T-cell (primary cell): ENCODE measurements at regions not wholly inside any gene's neighbourhood (a gene's known extent, or its start where the extent isn't known, plus 50 kb on each side); places are given as distances from the start of the nearest gene placed in this dataset.
"Not testable (repeated sequence)": the region's sequence is repeated elsewhere in the genome, so short reads cannot be mapped to it uniquely, and the experiment has no call there.

ENCODE experiments used
- ATAC-seq, 4 experiments: fragments of 200-7000 bp in 3 of 4; fragments of 150-1000 bp in 1 of 4; cut with Tn5 transposase; replicated peaks in 1 of 4; 1 replicate in 3 of 4; 2 replicates in 1 of 4; pipeline ENCODE4 v1.10.0; 2021; ENCODE audit warnings: moderate library complexity in 3 of 4, mild to moderate bottlenecking in 2 of 4, moderate number of reproducible peaks in 1 of 4
- CTCF ChIA-PET, 2 donors: fragments of 300-600 bp; sonication (Branson Sonifier 250); formaldehyde crosslinking; loops; one replicate each; lab custom pipeline; 2022; ENCODE audit warnings: antibody characterized with exemption in 2 of 2; lab: Charles Lee
- POLR2A ChIA-PET, 2 donors: fragments of 300-600 bp; sonication (Branson Sonifier 250); formaldehyde crosslinking; loops; one replicate each; lab custom pipeline; 2022; ENCODE audit warnings: antibody characterized with exemption in 2 of 2; lab: Charles Lee
- DNase-seq, 35 experiments: peaks; one replicate each; pipeline versions ENCODE4 v3.0.0 to v3.0.0-alpha.2; 2013 to 2023
- H3K27ac ChIP-seq: one replicate; pipeline ENCODE4 v1.5.1; 2013; ENCODE audit warnings: low read length
- H3K27me3 ChIP-seq, 2 experiments: replicated peaks in 1 of 2; 1 replicate in 1 of 2; 2 replicates in 1 of 2; pipeline versions ENCODE4 v1.6.1 to v1.7.0; 2013; ENCODE audit warnings: low read length in 1 of 2, mixed read lengths in 1 of 2; ENCODE audit not compliant: control insufficient read depth in 2 of 2, insufficient read depth in 2 of 2; ENCODE audit errors: extremely low read depth in 1 of 2
- H3K36me3 ChIP-seq, 2 donors: 1 replicate in 1 of 2; 2 replicates in 1 of 2; pipeline versions ENCODE4 v1.6.1 to v1.7.0; 2013; ENCODE audit warnings: low read length in 1 of 2; ENCODE audit not compliant: control insufficient read depth in 2 of 2, insufficient read depth in 1 of 2; ENCODE audit errors: extremely low read depth in 1 of 2
- H3K4me1 ChIP-seq, 2 experiments: 1 replicate in 1 of 2; 2 replicates in 1 of 2; pipeline versions ENCODE4 v1.6.1 to v1.7.0; 2013; ENCODE audit warnings: low read length in 2 of 2, mixed read lengths in 1 of 2; ENCODE audit not compliant: insufficient read depth in 2 of 2, control insufficient read depth in 1 of 2; ENCODE audit errors: extremely low read depth in 1 of 2
- H3K4me3 ChIP-seq, 2 donors: 1 replicate in 1 of 2; 2 replicates in 1 of 2; pipeline versions ENCODE4 v1.5.1 to v1.7.0; 2013; ENCODE audit warnings: mild to moderate bottlenecking in 2 of 2, low read length in 1 of 2, moderate library complexity in 1 of 2; ENCODE audit not compliant: control insufficient read depth in 1 of 2; ENCODE audit errors: extremely low read depth in 1 of 2
- H3K9me3 ChIP-seq: 2 replicates; pipeline ENCODE4 v1.7.0; 2013
- H3K27ac Mint-ChIP-seq, 2 donors: one replicate each; pipeline ENCODE4 v1.8.0; 2020 to 2021; ENCODE audit warnings: mild to moderate bottlenecking in 2 of 2, mixed read lengths in 2 of 2
- H3K27me3 Mint-ChIP-seq, 2 donors: one replicate each; pipeline ENCODE4 v1.8.0; 2021 to 2022; ENCODE audit warnings: mixed read lengths in 2 of 2
- H3K36me3 Mint-ChIP-seq: one replicate; pipeline ENCODE4 v1.8.0; 2021; ENCODE audit warnings: mixed read lengths
- H3K4me1 Mint-ChIP-seq, 3 donors: one replicate each; pipeline ENCODE4 v1.8.0; 2020 to 2022; ENCODE audit warnings: mixed read lengths in 3 of 3, mild to moderate bottlenecking in 1 of 3
- H3K4me3 Mint-ChIP-seq, 3 donors: one replicate each; pipeline ENCODE4 v1.8.0; 2020 to 2022; ENCODE audit warnings: mild to moderate bottlenecking in 3 of 3, mixed read lengths in 3 of 3, moderate library complexity in 3 of 3
- H3K9me3 Mint-ChIP-seq, 3 donors: one replicate each; pipeline ENCODE4 v1.8.0; 2020 to 2022; ENCODE audit warnings: mixed read lengths in 3 of 3
- WGBS: methylation state at CpG from one replicate; pipeline ENCODE4 v1.1.5; 2013; ENCODE audit warnings: missing lambda C conversion rate; ENCODE audit not compliant: insufficient coverage; 5-methylcytosine and 5-hydroxymethylcytosine counted together

DNA sequence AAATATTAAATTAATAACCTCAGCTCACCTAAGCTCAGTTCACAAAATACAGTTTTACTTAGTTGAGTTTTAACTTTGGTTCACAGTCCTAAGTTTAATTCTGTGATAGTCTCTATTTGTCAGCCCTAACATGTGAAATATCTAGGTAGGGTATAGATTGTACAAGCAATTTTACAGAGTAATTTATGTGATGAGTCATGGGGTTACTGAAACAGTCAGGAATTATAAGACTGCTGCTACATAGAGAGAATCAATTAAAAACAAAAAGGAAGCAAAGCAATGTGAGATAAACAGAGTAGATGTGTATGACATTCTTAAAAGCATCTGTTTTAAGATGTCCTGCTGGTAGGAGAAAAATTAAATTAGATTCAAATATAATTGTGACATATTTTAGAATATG lies 1018.2 kb upstream of the KCND2 start:
- no peak overlapping the region for H3K27ac ChIP-seq
- Mint-ChIP-seq H3K27me3 (no peaks in the 10 kb centered on the region), H3K4me1 (no peaks in the 10 kb centered on the region), H3K27ac (no peak overlapping the region), H3K4me3 (no peak overlapping the region), H3K9me3 (peaks cover 0 to 4% (median 3%) of the 10 kb centered on the region in 3 donors), H3K36me3 (no peaks in the 10 kb centered on the region)
- no peaks in the 10 kb centered on the region for H3K36me3 ChIP-seq
- no peaks in the 10 kb centered on the region for H3K27me3 ChIP-seq
- ChIA-PET CTCF (no interaction called here), POLR2A (no interaction called here)
- DNase-seq (no peak), ATAC-seq (no peak)
- H3K4me1 ChIP-seq = no peaks in the 10 kb centered on the region
- H3K9me3 ChIP-seq = no peaks in the 10 kb centered on the region
- no peak overlapping the region for H3K4me3 ChIP-seq

DNA sequence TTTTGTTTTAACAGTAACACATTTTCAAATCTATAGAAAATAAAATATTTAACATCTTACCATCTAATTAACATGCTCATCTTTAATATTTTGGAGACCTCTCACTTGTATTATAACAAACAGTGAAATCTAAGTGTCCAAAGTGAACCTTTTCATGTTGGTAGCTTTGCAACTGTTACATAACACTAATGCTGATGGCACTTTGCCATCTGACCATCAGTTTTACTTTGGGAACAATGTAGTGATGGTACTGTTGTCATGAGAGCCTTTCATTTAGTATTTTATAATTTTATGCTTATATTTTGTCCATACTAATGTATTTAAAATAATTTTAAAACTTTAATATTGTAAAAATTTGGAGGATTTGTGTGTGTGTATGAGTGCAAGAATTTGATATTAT lies 1017.0 kb upstream of the KCND2 start:
- no peaks in the 10 kb centered on the region for H3K9me3 ChIP-seq
- H3K36me3 Mint-ChIP-seq = no peaks in the 10 kb centered on the region
- ATAC-seq = no peak
- no peak overlapping the region for H3K27ac Mint-ChIP-seq
- CTCF ChIA-PET = interaction anchor here in 1 of 2 donors (1.0 kb wide), 1 partner anchor 896 kb away, joined by 3 read pairs; no protein-coding TSS in a partner anchor
- no peak overlapping the region for H3K4me3 Mint-ChIP-seq
- no peaks in the 10 kb centered on the region for H3K27me3 ChIP-seq
- no peaks in the 10 kb centered on the region for H3K4me1 ChIP-seq
- no peak overlapping the region for H3K27ac ChIP-seq
- H3K9me3 Mint-ChIP-seq = peaks cover 0 to 4% (median 3%) of the 10 kb centered on the region in 3 donors
- H3K27me3 Mint-ChIP-seq = no peaks in the 10 kb centered on the region
- no peak for DNase-seq
- POLR2A ChIA-PET = no interaction called here
- no peaks in the 10 kb centered on the region for H3K4me1 Mint-ChIP-seq
- H3K36me3 ChIP-seq = no peaks in the 10 kb centered on the region
- H3K4me3 ChIP-seq = no peak overlapping the region

DNA sequence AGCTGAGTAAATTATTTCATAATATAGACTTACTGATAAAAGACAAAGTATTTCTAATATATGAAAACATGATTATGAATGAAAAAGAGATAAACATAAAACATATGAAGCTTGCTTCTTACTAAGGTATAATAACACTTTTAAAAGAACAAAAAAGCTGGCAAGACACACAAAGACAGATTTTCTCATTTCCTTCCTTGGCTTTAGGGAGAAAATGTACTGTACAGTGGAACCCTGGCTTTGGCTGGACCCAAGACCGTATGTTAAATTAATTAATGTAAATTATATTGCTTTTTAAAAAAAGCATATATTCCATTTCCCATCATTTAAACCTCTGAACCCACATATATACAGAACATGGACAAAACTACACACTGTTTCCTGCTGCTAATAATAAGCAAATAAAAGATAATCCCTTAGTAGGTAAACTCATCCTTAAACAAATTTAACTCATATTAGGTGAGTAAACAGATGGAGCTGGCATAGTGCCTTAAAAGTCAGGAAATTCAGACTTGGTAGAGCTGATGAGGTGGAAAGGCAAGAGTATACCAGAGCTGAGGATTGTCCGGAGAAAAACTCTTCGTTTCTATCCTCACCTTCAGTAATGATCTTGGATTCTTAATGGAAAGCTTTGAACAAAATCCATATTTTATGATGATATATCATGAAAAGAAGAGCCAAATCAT lies 1016.4 kb upstream of the KCND2 start:
- Mint-ChIP-seq H3K4me3 (no peak overlapping the region), H3K36me3 (no peaks in the 10 kb centered on the region), H3K4me1 (no peaks in the 10 kb centered on the region), H3K27ac (no peak overlapping the region), H3K27me3 (no peaks in the 10 kb centered on the region), H3K9me3 (peaks cover 0 to 4% (median 3%) of the 10 kb centered on the region in 3 donors)
- H3K4me1 ChIP-seq = no peaks in the 10 kb centered on the region
- H3K27me3 ChIP-seq = no peaks in the 10 kb centered on the region
- ATAC-seq (no peak), DNase-seq (no peak)
- no peaks in the 10 kb centered on the region for H3K36me3 ChIP-seq
- no CpG with 5 or more reads among the region's 3 CpGs for WGBS
- ChIA-PET POLR2A (no interaction called here), CTCF (interaction anchor here in 1 of 2 donors (1.0 kb wide), 1 partner anchor 897 kb away, joined by 3 read pairs; no protein-coding TSS in a partner anchor)
- no peak overlapping the region for H3K27ac ChIP-seq
- H3K9me3 ChIP-seq = no peaks in the 10 kb centered on the region
- H3K4me3 ChIP-seq = no peak overlapping the region

DNA sequence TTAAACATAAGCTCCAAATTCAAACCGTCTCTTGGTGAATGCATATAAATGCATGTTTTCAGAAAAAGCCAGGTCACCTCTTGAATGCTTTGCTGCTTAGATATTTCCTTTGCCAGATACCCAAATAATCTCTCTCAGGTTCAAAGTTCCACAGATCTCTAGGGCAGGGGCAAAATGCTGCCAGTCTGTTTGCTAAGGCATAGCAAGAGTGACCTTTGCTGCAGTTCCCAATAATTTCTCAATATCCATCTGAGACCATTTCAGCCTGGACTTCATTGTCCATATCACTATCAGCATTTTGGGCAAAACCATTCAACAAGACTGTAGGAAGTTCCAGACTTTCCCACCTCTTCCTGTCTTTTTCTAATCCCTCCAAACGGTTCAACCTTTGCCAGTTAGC lies 1006.2 kb upstream of the KCND2 start:
- H3K27me3 ChIP-seq, H3K36me3 ChIP-seq, H3K4me3 Mint-ChIP-seq, H3K4me3 ChIP-seq, DNase-seq, CTCF ChIA-PET, H3K4me1 Mint-ChIP-seq, H3K27ac Mint-ChIP-seq, H3K27ac ChIP-seq, H3K36me3 Mint-ChIP-seq, ATAC-seq, H3K9me3 ChIP-seq, H3K27me3 Mint-ChIP-seq, H3K4me1 ChIP-seq, POLR2A ChIA-PET: not testable (repeated sequence)
- WGBS = 14% methylated on average over 1 of the region's 2 CpGs
- H3K9me3 Mint-ChIP-seq = peaks cover 0 to 22% (median 8%) of the 10 kb centered on the region in 3 donors

DNA sequence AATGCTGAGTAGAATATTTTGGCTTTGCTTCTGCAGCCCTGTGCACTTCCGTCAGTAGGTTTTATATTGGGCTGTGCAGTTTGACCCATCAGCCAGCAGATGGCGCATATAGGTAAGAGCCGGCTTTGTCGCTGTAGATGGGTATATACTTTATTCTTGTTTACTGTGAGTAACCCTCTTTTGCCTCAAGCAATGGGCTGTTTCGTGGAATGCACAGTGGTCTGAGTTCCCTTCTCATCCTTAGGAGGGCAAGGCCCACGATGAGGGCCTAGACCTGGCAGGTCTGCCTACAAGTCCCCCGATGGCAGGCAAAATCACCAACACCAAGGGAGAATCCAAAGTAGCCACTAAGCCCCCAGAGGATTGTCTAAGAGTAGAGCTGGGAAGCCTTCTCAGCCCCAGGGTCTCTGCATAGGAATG lies 1002.9 kb upstream of the KCND2 start:
- Histone ChIP-seq H3K9me3 (no peaks in the 10 kb centered on the region), H3K27ac (no peak overlapping the region), H3K27me3 (no peaks in the 10 kb centered on the region), H3K4me3 (no peak overlapping the region), H3K36me3 (no peaks in the 10 kb centered on the region), H3K4me1 (no peaks in the 10 kb centered on the region)
- Mint-ChIP-seq H3K36me3 (no peaks in the 10 kb centered on the region), H3K9me3 (peaks cover 0 to 10% (median 8%) of the 10 kb centered on the region in 3 donors), H3K27ac (no peak overlapping the region), H3K4me3 (no peak overlapping the region), H3K4me1 (no peaks in the 10 kb centered on the region), H3K27me3 (no peaks in the 10 kb centered on the region)
- CTCF ChIA-PET = no interaction called here
- DNase-seq (peak in 1 of 35 experiments; percentile 5), ATAC-seq (no peak)
- 40% methylated on average over 1 of the region's 7 CpGs for WGBS
- POLR2A ChIA-PET = no interaction called here

DNA sequence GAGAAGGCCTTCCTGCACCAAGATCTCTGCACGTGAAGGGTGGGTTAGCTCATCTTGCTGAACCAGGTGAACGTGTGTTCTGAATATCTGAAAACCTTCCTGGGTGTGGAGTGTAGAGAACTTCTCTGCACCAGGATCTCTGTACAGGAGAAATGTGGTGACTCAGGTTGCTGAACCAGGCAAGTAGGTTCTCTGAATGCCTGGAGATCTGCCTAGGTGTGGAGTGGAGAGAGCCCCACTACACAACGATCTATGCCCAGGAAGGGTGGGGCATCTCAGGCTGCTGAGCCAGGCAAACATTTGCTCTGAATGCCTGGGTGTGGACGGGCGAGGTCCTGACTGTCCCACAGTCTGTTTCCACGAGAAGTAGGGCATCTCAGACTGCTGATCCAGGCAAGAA lies 1002.3 kb upstream of the KCND2 start:
- H3K4me3 ChIP-seq = no peak overlapping the region
- POLR2A ChIA-PET = no interaction called here
- no peaks in the 10 kb centered on the region for H3K27me3 Mint-ChIP-seq
- H3K27me3 ChIP-seq = no peaks in the 10 kb centered on the region
- ATAC-seq (no peak), DNase-seq (no peak)
- H3K9me3 ChIP-seq = no peaks in the 10 kb centered on the region
- H3K4me1 Mint-ChIP-seq = no peaks in the 10 kb centered on the region
- no peak overlapping the region for H3K4me3 Mint-ChIP-seq
- no peak overlapping the region for H3K27ac ChIP-seq
- 72% methylated on average over 5 of the region's 6 CpGs for WGBS
- H3K36me3 Mint-ChIP-seq = no peaks in the 10 kb centered on the region
- H3K4me1 ChIP-seq = no peaks in the 10 kb centered on the region
- H3K9me3 Mint-ChIP-seq = peaks cover 0 to 11% (median 8%) of the 10 kb centered on the region in 3 donors
- no peak overlapping the region for H3K27ac Mint-ChIP-seq
- H3K36me3 ChIP-seq = no peaks in the 10 kb centered on the region
- CTCF ChIA-PET = no interaction called here
